Adrenal gland (tissue), 5 donors: ENCODE measurements at regions not wholly inside any gene's neighbourhood (a gene's known extent, or its start where the extent isn't known, plus 50 kb on each side); places are given as distances from the start of the nearest gene placed in this dataset.

Experiments
- POLR2A ChIP-seq, 2 donors: fragments of 450-650 bp; IDR thresholded peaks; one replicate each; pipeline ENCODE4 v1.6.1; 2017; ENCODE audit warnings: antibody characterized with exemption in 2 of 2, mild to moderate bottlenecking in 2 of 2, moderate library complexity in 1 of 2
- TF ChIP-seq, protein P1 (sequence below), 6 experiments: fragments of 450-650 bp in 4 of 6; fragments of 200-600 bp in 2 of 6; sonication (generic) in 1 of 6; IDR thresholded peaks; 1 replicate in 5 of 6; 2 replicates in 1 of 6; pipeline versions ENCODE4 v1.5.1 to v1.8.0; 2016 to 2021; ENCODE audit warnings: antibody characterized with exemption in 6 of 6, mild to moderate bottlenecking in 2 of 6, moderate library complexity in 1 of 6
- donor health status: DM: no; HTN: no; CAD: no.

DNA sequence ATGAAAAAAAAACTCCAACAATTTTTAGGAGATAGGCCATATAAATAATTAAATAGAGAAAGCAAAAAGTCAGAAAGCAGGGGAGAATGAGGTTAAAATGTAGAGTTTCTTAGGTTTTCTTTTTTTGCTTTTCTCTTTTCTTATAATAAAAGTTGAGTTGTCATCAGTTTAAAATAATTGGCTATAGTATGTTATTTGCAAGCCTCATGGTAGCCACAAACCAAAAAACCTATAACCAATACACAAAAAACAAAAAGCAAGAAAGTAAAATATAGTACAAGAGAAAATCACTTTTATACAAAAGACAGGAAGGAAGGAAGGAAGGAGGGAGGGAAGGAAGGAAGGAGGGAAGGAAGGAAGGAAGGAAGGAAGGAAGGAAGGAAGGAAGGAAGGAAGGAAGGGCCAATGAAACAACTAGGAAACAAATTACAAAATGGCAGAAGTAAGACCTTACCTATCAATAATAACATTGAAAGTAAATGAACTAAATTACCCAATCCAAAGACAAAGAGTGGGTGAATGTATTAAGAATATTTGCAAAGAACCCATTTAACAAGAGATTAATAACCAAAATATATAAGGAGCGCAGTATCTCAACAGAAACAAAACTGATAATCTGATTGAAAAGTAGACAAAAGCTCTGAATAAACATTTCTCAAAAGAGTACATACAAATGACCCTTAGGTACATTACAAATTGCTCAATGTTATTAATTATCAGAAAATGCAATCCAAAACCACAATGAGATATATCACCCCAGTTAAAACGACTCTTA is 541.3 kb upstream of the LRRTM4 start:
- TF ChIP-seq, protein P1, sequence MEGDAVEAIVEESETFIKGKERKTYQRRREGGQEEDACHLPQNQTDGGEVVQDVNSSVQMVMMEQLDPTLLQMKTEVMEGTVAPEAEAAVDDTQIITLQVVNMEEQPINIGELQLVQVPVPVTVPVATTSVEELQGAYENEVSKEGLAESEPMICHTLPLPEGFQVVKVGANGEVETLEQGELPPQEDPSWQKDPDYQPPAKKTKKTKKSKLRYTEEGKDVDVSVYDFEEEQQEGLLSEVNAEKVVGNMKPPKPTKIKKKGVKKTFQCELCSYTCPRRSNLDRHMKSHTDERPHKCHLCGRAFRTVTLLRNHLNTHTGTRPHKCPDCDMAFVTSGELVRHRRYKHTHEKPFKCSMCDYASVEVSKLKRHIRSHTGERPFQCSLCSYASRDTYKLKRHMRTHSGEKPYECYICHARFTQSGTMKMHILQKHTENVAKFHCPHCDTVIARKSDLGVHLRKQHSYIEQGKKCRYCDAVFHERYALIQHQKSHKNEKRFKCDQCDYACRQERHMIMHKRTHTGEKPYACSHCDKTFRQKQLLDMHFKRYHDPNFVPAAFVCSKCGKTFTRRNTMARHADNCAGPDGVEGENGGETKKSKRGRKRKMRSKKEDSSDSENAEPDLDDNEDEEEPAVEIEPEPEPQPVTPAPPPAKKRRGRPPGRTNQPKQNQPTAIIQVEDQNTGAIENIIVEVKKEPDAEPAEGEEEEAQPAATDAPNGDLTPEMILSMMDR (IDR thresholded peaks at IDR 0.05): no peak
- no peak for TF ChIP-seq POLR2A (IDR thresholded peaks at IDR 0.05)
